HEK293 (cell line): ENCODE measurements at regions not wholly inside any gene's neighbourhood (a gene's known extent, or its start where the extent isn't known, plus 50 kb on each side); places are given as distances from the start of the nearest gene placed in this dataset.

Source experiments
- PATZ1 ChIP-seq: fragments of 450-650 bp; formaldehyde crosslinking; IDR thresholded peaks from 2 replicates; pipeline ENCODE4 v1.5.1; 2016; ENCODE audit warnings: missing biosample characterization, missing genetic modification characterization
- ZNF274 ChIP-seq, 2 experiments: fragments of 200-500 bp in 1 of 2; fragments of 450-650 bp in 1 of 2; sonication (Bioruptor generic) in 1 of 2; formaldehyde crosslinking in 1 of 2; IDR thresholded peaks; 2 replicates each; pipeline versions ENCODE4 v1.5.1 to v1.6.1; 2014 to 2016; ENCODE audit warnings: borderline replicate concordance in 1 of 2, inconsistent platforms in 1 of 2, low read length in 1 of 2, missing biosample characterization in 1 of 2, missing genetic modification characterization in 1 of 2

GRCh38 chr4:161314371-161314770, 849.4 kb downstream of the FSTL5 start:
- TF ChIP-seq PATZ1 (no peak), ZNF274 (IDR thresholded peaks at IDR 0.05; ENCODE audit: low read length) (no peak), ZNF274 (tag by site-specific recombination; IDR thresholded peaks at IDR 0.05; ENCODE audit: borderline replicate concordance) (no peak)
